Cardiac fibroblast (primary cell): ENCODE measurements at regions not wholly inside any gene's neighbourhood (a gene's known extent, or its start where the extent isn't known, plus 50 kb on each side); places are given as distances from the start of the nearest gene placed in this dataset.

Experiments used
- DNase-seq, 2 donors: peaks; one replicate each; pipeline versions ENCODE4 v3.0.0 to v3.0.0-alpha.2; 2010; ENCODE audit warnings: low read depth in 2 of 2
- H3K4me3 ChIP-seq, 2 donors: replicated peaks in 1 of 2; 1 replicate in 1 of 2; 2 replicates in 1 of 2; pipeline ENCODE4 v1.5.1; 2011; ENCODE audit warnings: low read depth in 2 of 2, low read length in 2 of 2, mild to moderate bottlenecking in 2 of 2, moderate library complexity in 1 of 2
- TF ChIP-seq, protein P1 (sequence below): IDR thresholded peaks from one replicate; pipeline ENCODE4 v1.5.1; 2011; ENCODE audit warnings: low read depth, mild to moderate bottlenecking, low read length, inconsistent platforms

DNA sequence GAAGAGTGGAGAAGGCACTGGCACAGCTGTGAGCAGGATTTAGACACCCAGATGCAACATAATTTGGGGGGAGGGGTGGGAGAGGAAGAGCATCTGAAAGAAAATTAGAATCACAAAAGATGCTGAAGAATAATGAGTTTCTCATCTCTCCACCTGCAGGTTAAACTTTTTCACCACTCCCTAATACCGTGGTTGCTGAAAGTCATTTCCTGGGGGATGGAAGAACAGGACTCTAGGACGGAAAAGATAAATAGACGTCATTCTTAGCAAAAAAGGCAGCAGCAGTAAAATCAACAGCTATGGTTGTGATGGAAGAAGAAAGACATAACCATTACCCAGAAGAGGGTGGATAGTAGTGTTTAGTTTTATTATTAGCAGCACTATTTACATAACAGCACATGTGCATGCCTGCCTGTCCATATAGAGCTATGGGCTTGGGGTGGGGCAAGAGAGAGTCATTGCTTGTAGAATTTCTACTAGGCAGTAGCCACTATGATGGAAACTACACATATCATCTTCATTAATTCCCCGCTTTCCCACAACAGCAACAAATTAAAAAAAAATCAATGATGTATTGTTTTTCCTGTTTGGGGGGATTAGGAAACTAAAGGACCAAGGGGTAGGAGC lies 212.2 kb downstream of the TRIB2 start:
- TF ChIP-seq, protein P1, sequence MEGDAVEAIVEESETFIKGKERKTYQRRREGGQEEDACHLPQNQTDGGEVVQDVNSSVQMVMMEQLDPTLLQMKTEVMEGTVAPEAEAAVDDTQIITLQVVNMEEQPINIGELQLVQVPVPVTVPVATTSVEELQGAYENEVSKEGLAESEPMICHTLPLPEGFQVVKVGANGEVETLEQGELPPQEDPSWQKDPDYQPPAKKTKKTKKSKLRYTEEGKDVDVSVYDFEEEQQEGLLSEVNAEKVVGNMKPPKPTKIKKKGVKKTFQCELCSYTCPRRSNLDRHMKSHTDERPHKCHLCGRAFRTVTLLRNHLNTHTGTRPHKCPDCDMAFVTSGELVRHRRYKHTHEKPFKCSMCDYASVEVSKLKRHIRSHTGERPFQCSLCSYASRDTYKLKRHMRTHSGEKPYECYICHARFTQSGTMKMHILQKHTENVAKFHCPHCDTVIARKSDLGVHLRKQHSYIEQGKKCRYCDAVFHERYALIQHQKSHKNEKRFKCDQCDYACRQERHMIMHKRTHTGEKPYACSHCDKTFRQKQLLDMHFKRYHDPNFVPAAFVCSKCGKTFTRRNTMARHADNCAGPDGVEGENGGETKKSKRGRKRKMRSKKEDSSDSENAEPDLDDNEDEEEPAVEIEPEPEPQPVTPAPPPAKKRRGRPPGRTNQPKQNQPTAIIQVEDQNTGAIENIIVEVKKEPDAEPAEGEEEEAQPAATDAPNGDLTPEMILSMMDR = no peak
- H3K4me3 ChIP-seq = no peak overlapping the region
- peak in 1 of 2 donors; percentile 33 for DNase-seq

DNA sequence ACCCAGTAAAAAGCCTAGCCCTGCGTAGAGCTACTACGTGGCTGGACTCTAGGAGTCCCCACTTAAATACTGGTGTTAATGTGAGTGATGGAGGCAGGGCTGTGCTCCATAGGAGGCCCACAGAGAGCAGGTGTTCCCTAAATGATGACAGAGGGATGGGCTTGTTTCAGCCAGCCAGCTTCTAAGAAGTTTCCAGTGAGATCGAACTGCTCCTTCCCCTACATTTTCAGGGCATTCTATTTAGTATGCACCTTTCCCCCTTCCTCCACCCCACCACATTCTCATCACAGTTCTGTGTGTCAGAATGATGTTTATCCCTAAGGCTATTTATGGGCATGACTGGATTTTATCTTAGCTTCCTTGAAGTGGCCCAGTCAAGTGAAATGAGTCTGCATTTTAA lies 213.0 kb downstream of the TRIB2 start:
- DNase-seq = no peak
- no peak overlapping the region for H3K4me3 ChIP-seq
- TF ChIP-seq, protein P1 = no peak

DNA sequence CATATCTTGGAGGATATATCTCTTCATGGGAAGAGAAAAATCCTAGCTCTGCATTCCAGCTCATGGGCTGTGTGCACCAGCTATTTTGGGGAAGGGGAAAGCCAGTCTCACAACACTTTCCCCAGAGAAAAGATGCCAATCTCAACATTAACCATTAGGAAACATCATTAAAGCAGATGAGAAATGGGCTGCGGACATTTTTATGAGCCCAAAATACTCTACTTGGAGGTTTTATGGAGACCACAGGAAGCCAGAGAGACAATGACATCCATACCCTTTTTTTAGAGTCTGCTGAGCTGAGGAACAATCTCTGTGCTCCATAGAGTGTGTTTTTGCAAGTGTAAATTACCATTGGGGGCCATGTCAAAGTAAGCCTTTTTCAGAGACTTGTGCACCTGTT lies 213.7 kb downstream of the TRIB2 start:
- DNase-seq = no peak
- TF ChIP-seq, protein P1 = no peak
- H3K4me3 ChIP-seq = no peak overlapping the region

DNA sequence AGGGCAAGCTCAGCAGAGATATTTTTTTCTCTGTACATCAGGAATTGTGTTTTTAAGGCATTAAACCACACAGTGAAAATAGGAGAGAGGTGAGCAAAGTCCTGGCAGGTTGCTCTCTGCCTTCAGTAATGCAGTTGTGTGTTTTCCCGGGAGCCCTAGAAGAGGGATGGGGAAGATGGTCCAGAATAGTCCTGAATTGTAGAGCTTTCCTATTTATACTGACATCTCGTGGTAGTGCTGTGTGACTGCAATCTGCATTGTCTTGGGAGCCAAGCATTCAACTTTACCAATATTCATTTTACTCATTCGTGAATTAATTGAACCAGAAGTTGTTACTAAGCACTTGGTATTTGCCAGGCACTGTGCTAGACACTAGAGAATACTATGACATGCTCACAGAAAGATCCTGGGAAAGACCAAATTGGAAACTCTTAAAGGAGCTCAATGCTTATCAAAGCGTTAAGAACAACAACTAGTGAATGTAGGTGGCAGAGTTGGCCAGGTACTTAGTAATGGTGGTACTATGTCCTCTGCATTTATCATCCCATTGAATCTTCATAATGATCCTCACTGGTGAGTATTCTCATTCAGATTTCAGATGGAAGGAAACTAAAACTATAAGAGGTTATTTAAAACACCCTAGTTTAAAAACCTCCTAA lies 214.6 kb downstream of the TRIB2 start:
- no peak overlapping the region for H3K4me3 ChIP-seq
- TF ChIP-seq, protein P1 = peak; percentile 88
- DNase-seq = peak; percentile 74 to 79

DNA sequence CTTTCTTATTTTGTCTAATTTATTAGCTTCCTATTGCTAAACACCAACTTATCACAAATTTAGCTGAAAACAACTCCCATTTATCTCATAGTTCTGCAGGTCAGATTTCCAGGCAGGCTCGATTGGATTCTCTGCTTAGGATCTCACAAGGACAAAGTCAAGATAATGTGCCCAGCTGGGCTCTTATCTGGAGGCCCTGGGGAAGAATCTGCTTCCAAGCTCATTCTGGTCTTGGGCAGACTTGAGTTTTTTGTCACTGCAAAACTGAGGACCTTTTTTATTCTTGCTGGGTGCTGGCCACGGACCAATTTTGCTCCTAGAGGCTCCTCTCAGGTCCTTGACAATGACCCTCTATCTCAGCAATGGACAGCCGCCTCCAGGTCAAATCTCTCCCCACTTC lies 215.5 kb downstream of the TRIB2 start:
- no peak overlapping the region for H3K4me3 ChIP-seq
- peak in 1 of 2 donors; percentile 37 for DNase-seq
- TF ChIP-seq, protein P1 = no peak

DNA sequence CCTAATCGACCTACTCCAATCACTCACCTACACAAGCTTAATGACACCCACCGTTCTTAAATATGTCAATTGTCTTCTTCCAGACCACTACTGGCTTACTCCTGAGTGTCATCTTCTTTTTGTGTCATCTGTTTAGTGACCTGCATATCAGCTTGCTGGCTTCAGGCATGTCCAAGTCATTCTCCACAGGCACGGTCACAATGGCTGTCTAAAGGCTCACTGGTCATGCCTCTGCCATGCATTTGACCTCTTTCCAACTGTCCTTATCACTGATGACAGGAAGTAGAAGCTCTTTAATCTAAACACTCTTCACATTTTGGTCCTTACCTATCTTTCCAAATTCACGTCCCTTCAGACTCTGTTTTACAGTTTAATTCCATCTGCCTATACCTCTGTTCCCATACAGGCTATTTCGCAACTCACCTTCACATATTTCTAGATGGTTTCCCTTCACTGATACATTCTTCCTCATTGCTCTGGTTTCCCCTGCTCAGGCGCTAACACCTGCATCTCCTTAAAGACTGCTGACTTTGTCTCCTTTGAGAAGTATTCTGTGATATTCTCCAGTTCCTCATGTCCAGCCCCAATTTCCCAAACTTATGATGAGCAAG lies 217.5 kb downstream of the TRIB2 start:
- TF ChIP-seq, protein P1 = no peak
- no peak for DNase-seq
- no peak overlapping the region for H3K4me3 ChIP-seq
